C4-2B (cell line): ENCODE measurements at regions not wholly inside any gene's neighbourhood (a gene's known extent, or its start where the extent isn't known, plus 50 kb on each side); places are given as distances from the start of the nearest gene placed in this dataset.

Experiments used
- ZFX ChIP-seq: fragments of 450-650 bp; IDR thresholded peaks from 2 replicates; pipeline ENCODE4 v1.6.1; 2017
- TF ChIP-seq, protein P1 (sequence below): fragments of 450-650 bp; conservative IDR thresholded peaks from 2 replicates; pipeline ENCODE4 v1.5.1; 2017; ENCODE audit warnings: mild to moderate bottlenecking

GRCh38 chr6:77332915-77333623 lies 130.2 kb downstream of the HTR1B start:
- TF ChIP-seq, protein P1, sequence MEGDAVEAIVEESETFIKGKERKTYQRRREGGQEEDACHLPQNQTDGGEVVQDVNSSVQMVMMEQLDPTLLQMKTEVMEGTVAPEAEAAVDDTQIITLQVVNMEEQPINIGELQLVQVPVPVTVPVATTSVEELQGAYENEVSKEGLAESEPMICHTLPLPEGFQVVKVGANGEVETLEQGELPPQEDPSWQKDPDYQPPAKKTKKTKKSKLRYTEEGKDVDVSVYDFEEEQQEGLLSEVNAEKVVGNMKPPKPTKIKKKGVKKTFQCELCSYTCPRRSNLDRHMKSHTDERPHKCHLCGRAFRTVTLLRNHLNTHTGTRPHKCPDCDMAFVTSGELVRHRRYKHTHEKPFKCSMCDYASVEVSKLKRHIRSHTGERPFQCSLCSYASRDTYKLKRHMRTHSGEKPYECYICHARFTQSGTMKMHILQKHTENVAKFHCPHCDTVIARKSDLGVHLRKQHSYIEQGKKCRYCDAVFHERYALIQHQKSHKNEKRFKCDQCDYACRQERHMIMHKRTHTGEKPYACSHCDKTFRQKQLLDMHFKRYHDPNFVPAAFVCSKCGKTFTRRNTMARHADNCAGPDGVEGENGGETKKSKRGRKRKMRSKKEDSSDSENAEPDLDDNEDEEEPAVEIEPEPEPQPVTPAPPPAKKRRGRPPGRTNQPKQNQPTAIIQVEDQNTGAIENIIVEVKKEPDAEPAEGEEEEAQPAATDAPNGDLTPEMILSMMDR, result no peak
- TF ChIP-seq ZFX, result no peak
